Smooth muscle cell (in vitro differentiated cells): ENCODE measurements at regions not wholly inside any gene's neighbourhood (a gene's known extent, or its start where the extent isn't known, plus 50 kb on each side); places are given as distances from the start of the nearest gene placed in this dataset.
"Not testable (repeated sequence)": the region's sequence is repeated elsewhere in the genome, so short reads cannot be mapped to it uniquely, and the experiment has no call there.

Experiments
- DNase-seq: peaks from one replicate; lab custom pipeline; 2025; ENCODE audit not compliant: unreplicated experiment; lab: John Stamatoyannopoulos, UW
- H2AFZ ChIP-seq: fragments of 200-600 bp; sonication (generic); 2 replicates; pipeline ENCODE4 v1.6.0; 2016; ENCODE audit warnings: antibody characterized with exemption, low read depth, mild to moderate bottlenecking
- H3F3A ChIP-seq: fragments of 200-600 bp; sonication (generic); 2 replicates; pipeline ENCODE4 v1.6.0; 2017; ENCODE audit warnings: antibody characterized with exemption, low read depth
- H3K27ac ChIP-seq: fragments of 200-600 bp; sonication (generic); 2 replicates; pipeline ENCODE4 v1.5.1; 2016; ENCODE audit warnings: low read depth, mild to moderate bottlenecking
- H3K27me3 ChIP-seq: fragments of 200-600 bp; sonication (generic); 2 replicates; pipeline ENCODE4 v1.6.1; 2016; ENCODE audit warnings: low read depth, mild to moderate bottlenecking
- H3K36me3 ChIP-seq: fragments of 200-600 bp; sonication (generic); 2 replicates; pipeline ENCODE4 v1.5.1; 2016; ENCODE audit warnings: low read depth
- H3K4me1 ChIP-seq: fragments of 200-600 bp; sonication (generic); 2 replicates; pipeline ENCODE4 v1.5.1; 2016; ENCODE audit warnings: low read depth
- H3K4me2 ChIP-seq: fragments of 200-600 bp; sonication (generic); 2 replicates; pipeline ENCODE4 v1.6.0; 2016; ENCODE audit warnings: mild to moderate bottlenecking
- H3K4me3 ChIP-seq: fragments of 200-600 bp; sonication (generic); 2 replicates; pipeline ENCODE4 v1.5.1; 2016; ENCODE audit warnings: mild to moderate bottlenecking
- H3K79me2 ChIP-seq: fragments of 200-600 bp; sonication (generic); 2 replicates; pipeline ENCODE4 v1.6.0; 2016; ENCODE audit warnings: low read depth, mild to moderate bottlenecking
- H3K9ac ChIP-seq: fragments of 200-600 bp; sonication (generic); 2 replicates; pipeline ENCODE4 v1.6.0; 2016; ENCODE audit warnings: low read depth
- H3K9me3 ChIP-seq: fragments of 200-600 bp; sonication (generic); replicated peaks from 2 replicates; pipeline ENCODE4 v1.5.1; 2016; ENCODE audit warnings: low read depth
- H4K20me1 ChIP-seq: fragments of 200-600 bp; sonication (generic); 2 replicates; pipeline ENCODE4 v1.6.0; 2016; ENCODE audit warnings: low read depth
- WGBS: methylation state at CpG from one replicate; pipeline ENCODE4 v1.1.7; 2016; ENCODE audit warnings: low lambda C conversion rate; 5-methylcytosine and 5-hydroxymethylcytosine counted together

- H3F3A ChIP-seq, H3K9me3 ChIP-seq, H3K4me1 ChIP-seq, H3K27me3 ChIP-seq, H3K79me2 ChIP-seq, H3K9ac ChIP-seq, H4K20me1 ChIP-seq, H3K36me3 ChIP-seq, H3K27ac ChIP-seq, DNase-seq: not testable (repeated sequence)
- 19% methylated on average over 6 of the region's 8 CpGs for WGBS
- peak overlapping the region; percentile 65 for H2AFZ ChIP-seq
- H3K4me3 ChIP-seq: peak overlapping the region; percentile 55
- H3K4me2 ChIP-seq: peak overlapping the region; percentile 82
Observed at GRCh38 chr9:39463696-39464095, 108.2 kb downstream of the SPATA31A1 start.

- H4K20me1 ChIP-seq, H3K9me3 ChIP-seq, H3K27ac ChIP-seq, H3K36me3 ChIP-seq, H3K4me1 ChIP-seq, H3F3A ChIP-seq, H3K79me2 ChIP-seq, H3K27me3 ChIP-seq, H3K9ac ChIP-seq: not testable (repeated sequence)
- Histone ChIP-seq H3K4me2 (peak overlapping the region; percentile 82), H2AFZ (peak overlapping the region; percentile 65), H3K4me3 (peak overlapping the region; percentile 55)
- peak; percentile 21 for DNase-seq
- under 1% methylated on average over 32 of the region's 46 CpGs for WGBS
Observed at GRCh38 chr9:39464122-39464777, 108.8 kb downstream of the SPATA31A1 start.

DNA sequence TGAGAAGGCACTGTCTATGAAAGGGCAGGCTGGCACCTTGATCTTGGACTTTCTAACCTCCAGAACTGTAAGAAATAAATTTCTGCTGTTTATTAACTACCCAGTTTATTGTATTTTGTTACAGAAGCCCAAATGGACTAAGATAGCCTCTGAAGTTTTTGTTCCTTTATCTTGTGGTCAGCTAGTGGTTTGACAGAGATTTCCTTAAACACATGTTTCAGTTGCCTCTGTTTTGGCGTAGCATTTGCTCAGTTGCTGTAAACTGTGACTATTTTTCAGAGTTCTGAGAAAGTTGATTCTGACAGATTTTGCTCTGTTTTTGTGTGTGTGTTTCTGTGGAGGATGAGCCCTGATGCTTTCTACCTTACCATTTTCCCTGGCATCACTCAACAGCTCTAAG is 119.0 kb downstream of the SPATA31A1 start:
- DNase-seq, H3K4me1 ChIP-seq, H3K36me3 ChIP-seq, H3K27ac ChIP-seq, H3F3A ChIP-seq, H3K79me2 ChIP-seq, H2AFZ ChIP-seq, H3K27me3 ChIP-seq, H3K4me2 ChIP-seq, H3K9ac ChIP-seq, H3K4me3 ChIP-seq, H3K9me3 ChIP-seq, H4K20me1 ChIP-seq: not testable (repeated sequence)
- WGBS: 30% methylated on average over 1 of the region's 1 CpG

- H4K20me1 ChIP-seq, H3K36me3 ChIP-seq: not testable (repeated sequence)
- WGBS: 61% methylated on average over 3 of the region's 4 CpGs
Observed at GRCh38 chr9:39483073-39483472, 127.6 kb downstream of the SPATA31A1 start.

GRCh38 chr9:39483880-39484279 is 128.4 kb downstream of the SPATA31A1 start:
- 81% methylated on average over 2 of the region's 2 CpGs for WGBS
- not testable (repeated sequence) for H3F3A ChIP-seq, H3K4me1 ChIP-seq, H3K4me3 ChIP-seq, H4K20me1 ChIP-seq, H3K79me2 ChIP-seq, DNase-seq, H2AFZ ChIP-seq, H3K9me3 ChIP-seq, H3K36me3 ChIP-seq, H3K9ac ChIP-seq, H3K27ac ChIP-seq, H3K4me2 ChIP-seq, H3K27me3 ChIP-seq

More at GRCh38 chr9:39483073-39483472, 127.6 kb downstream of the SPATA31A1 start:
- H3K4me1 ChIP-seq, H3K27me3 ChIP-seq, H3K79me2 ChIP-seq, H3K9me3 ChIP-seq, H3K9ac ChIP-seq, H3K4me3 ChIP-seq, H3K27ac ChIP-seq, DNase-seq, H3F3A ChIP-seq, H2AFZ ChIP-seq, H3K4me2 ChIP-seq: not testable (repeated sequence)

GRCh38 chr9:39484292-39484691 is 128.8 kb downstream of the SPATA31A1 start:
- not testable (repeated sequence) for H3K27me3 ChIP-seq, H3K27ac ChIP-seq, H3K79me2 ChIP-seq, DNase-seq, H3K9ac ChIP-seq, H3F3A ChIP-seq, H3K36me3 ChIP-seq, H3K4me3 ChIP-seq, H3K4me1 ChIP-seq, H3K9me3 ChIP-seq, H2AFZ ChIP-seq, H4K20me1 ChIP-seq, H3K4me2 ChIP-seq
- WGBS: 100% methylated on average over 1 of the region's 1 CpG

- WGBS: 95% methylated on average over 13 of the region's 16 CpGs
Observed at GRCh38 chr9:39487477-39487876, 132.0 kb downstream of the SPATA31A1 start.

DNA sequence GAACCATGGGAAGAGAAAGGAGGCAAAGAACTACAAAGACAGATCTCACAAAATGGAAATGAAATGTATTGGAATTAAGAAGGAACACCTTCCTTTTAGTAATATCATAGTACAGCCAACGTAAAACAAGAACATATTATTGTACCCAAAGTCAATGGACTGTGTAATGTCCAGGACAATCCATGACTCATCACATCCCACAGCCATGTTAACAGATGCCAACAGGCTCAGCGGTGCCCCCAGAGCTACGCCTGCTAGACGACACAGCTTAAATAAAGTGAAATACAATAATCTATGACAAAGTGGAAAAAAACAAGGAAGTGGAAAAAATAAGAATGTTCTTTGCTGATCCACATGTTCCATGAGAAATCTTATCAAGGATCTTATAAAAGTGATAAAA is 140.8 kb downstream of the SPATA31A1 start:
- WGBS: 36% methylated on average over 3 of the region's 4 CpGs
- H3F3A ChIP-seq, H3K9me3 ChIP-seq: not testable (repeated sequence)

More at GRCh38 chr9:39487477-39487876, 132.0 kb downstream of the SPATA31A1 start:
- not testable (repeated sequence) for H3K4me3 ChIP-seq, H4K20me1 ChIP-seq, H2AFZ ChIP-seq, H3K27me3 ChIP-seq, DNase-seq, H3K36me3 ChIP-seq, H3K4me1 ChIP-seq, H3F3A ChIP-seq, H3K27ac ChIP-seq, H3K9me3 ChIP-seq, H3K4me2 ChIP-seq, H3K79me2 ChIP-seq, H3K9ac ChIP-seq

GRCh38 chr9:39503178-39503577 is 147.7 kb downstream of the SPATA31A1 start:
- not testable (repeated sequence) for DNase-seq, H3K4me3 ChIP-seq, H3K27me3 ChIP-seq, H3K4me2 ChIP-seq, H3K79me2 ChIP-seq, H3K4me1 ChIP-seq, H3K27ac ChIP-seq, H3K9ac ChIP-seq, H3K36me3 ChIP-seq, H3F3A ChIP-seq, H4K20me1 ChIP-seq, H3K9me3 ChIP-seq, H2AFZ ChIP-seq
- no CpG with 5 or more reads among the region's 4 CpGs for WGBS

More for the DNA sequence above, 140.8 kb downstream of the SPATA31A1 start:
- H4K20me1 ChIP-seq, H3K27ac ChIP-seq, H2AFZ ChIP-seq, H3K4me1 ChIP-seq, H3K27me3 ChIP-seq, H3K4me2 ChIP-seq, H3K79me2 ChIP-seq, H3K36me3 ChIP-seq, H3K4me3 ChIP-seq, H3K9ac ChIP-seq, DNase-seq: not testable (repeated sequence)
